ENCODE measurements at regions not wholly inside any gene's neighbourhood (a gene's known extent, or its start where the extent isn't known, plus 50 kb on each side); places are given as distances from the start of the nearest gene placed in this dataset.
"Not testable (repeated sequence)": the region's sequence is repeated elsewhere in the genome, so short reads cannot be mapped to it uniquely, and the experiment has no call there.

GRCh38 chr13:46466074-46466473 lies 79.0 kb upstream of the RUBCNL start:
- DNase-seq (ENCODE audit: low read depth) = not testable (repeated sequence)

- no peak for DNase-seq (ENCODE audit: low read depth)
Observed at GRCh38 chr13:46463719-46464118, 76.7 kb upstream of the RUBCNL start.

- DNase-seq (ENCODE audit: low read depth) = not testable (repeated sequence)
Observed at GRCh38 chr13:46460223-46460622, 73.2 kb upstream of the RUBCNL start.

GRCh38 chr13:46457255-46457654 lies 70.2 kb upstream of the RUBCNL start:
- not testable (repeated sequence) for DNase-seq (ENCODE audit: low read depth)

GRCh38 chr13:46455924-46456323 lies 68.9 kb upstream of the RUBCNL start:
- peak; percentile 31 for DNase-seq (ENCODE audit: low read depth)

- not testable (repeated sequence) for DNase-seq (ENCODE audit: low read depth)
Observed at GRCh38 chr13:46451145-46451544, 64.1 kb upstream of the RUBCNL start.

GRCh38 chr13:46449949-46450348 lies 62.9 kb upstream of the RUBCNL start:
- not testable (repeated sequence) for DNase-seq (ENCODE audit: low read depth)

GRCh38 chr13:46448148-46448547 lies 61.1 kb upstream of the RUBCNL start:
- peak; percentile 0 for DNase-seq (ENCODE audit: low read depth)

GRCh38 chr13:46437808-46438404 lies 50.9 kb upstream of the RUBCNL start:
- DNase-seq (ENCODE audit: low read depth) = not testable (repeated sequence)

Measured in non-pigmented ciliary epithelial cell (primary cell).